ENCODE measurements at regions not wholly inside any gene's neighbourhood (a gene's known extent, or its start where the extent isn't known, plus 50 kb on each side); places are given as distances from the start of the nearest gene placed in this dataset.

GRCh38 chr13:106295971-106296370 lies 239.5 kb downstream of the EFNB2 start:
- Mint-ChIP-seq H3K27me3 (ENCODE audit: low read depth in 3 of 3) (peaks cover 0 to under 1% (median 0%) of the 10 kb centered on the region in 3 donors), H3K27ac (no peak overlapping the region), H3K36me3 (no peaks in the 10 kb centered on the region), H3K4me3 (no peak overlapping the region), H3K4me1 (peaks cover 3 to 4% of the 10 kb centered on the region in 2 donors), H3K9me3 (peaks cover 0 to 11% (median 3%) of the 10 kb centered on the region in 6 donors)
- no peak for DNase-seq

- H3K9me3 Mint-ChIP-seq = peaks cover 0 to 16% (median 1%) of the 10 kb centered on the region in 6 donors
- H3K4me3 Mint-ChIP-seq = no peak overlapping the region
- H3K27me3 Mint-ChIP-seq (ENCODE audit: low read depth in 3 of 3) = peaks cover 0 to 5% (median 0%) of the 10 kb centered on the region in 3 donors
- H3K27ac Mint-ChIP-seq = no peak overlapping the region
- no peak for DNase-seq
- no peaks in the 10 kb centered on the region for H3K4me1 Mint-ChIP-seq
- H3K36me3 Mint-ChIP-seq = no peaks in the 10 kb centered on the region
Observed at GRCh38 chr13:106291006-106291405, 244.5 kb downstream of the EFNB2 start.

GRCh38 chr13:106287351-106287750 lies 248.1 kb downstream of the EFNB2 start:
- no peak for DNase-seq
- peaks cover 0 to 6% (median 1%) of the 10 kb centered on the region in 6 donors for H3K9me3 Mint-ChIP-seq
- no peak overlapping the region for H3K4me3 Mint-ChIP-seq
- no peaks in the 10 kb centered on the region for H3K36me3 Mint-ChIP-seq
- H3K27ac Mint-ChIP-seq = no peak overlapping the region
- no peaks in the 10 kb centered on the region for H3K4me1 Mint-ChIP-seq
- H3K27me3 Mint-ChIP-seq (ENCODE audit: low read depth in 3 of 3) = peaks cover 0 to 5% (median 2%) of the 10 kb centered on the region in 3 donors

GRCh38 chr13:106286811-106287210 lies 248.7 kb downstream of the EFNB2 start:
- Mint-ChIP-seq H3K27me3 (ENCODE audit: low read depth in 3 of 3) (peaks cover 0 to 5% (median 2%) of the 10 kb centered on the region in 3 donors), H3K4me1 (no peaks in the 10 kb centered on the region), H3K9me3 (peaks cover 0 to 6% (median 1%) of the 10 kb centered on the region in 6 donors), H3K36me3 (no peaks in the 10 kb centered on the region), H3K27ac (no peak overlapping the region), H3K4me3 (no peak overlapping the region)
- no peak for DNase-seq

- Mint-ChIP-seq H3K9me3 (peaks cover 0 to 5% (median 2%) of the 10 kb centered on the region in 6 donors), H3K36me3 (peaks cover 0 to 3% (median 0%) of the 10 kb centered on the region in 3 donors), H3K27ac (no peak overlapping the region), H3K27me3 (ENCODE audit: low read depth in 3 of 3) (peaks cover 0 to 2% (median 0%) of the 10 kb centered on the region in 3 donors), H3K4me1 (no peaks in the 10 kb centered on the region), H3K4me3 (no peak overlapping the region)
- no peak for DNase-seq
Observed at GRCh38 chr13:106284358-106284757, 251.1 kb downstream of the EFNB2 start.

GRCh38 chr13:106281426-106281825 lies 254.0 kb downstream of the EFNB2 start:
- Mint-ChIP-seq H3K27me3 (ENCODE audit: low read depth in 3 of 3) (peaks cover 0 to 2% (median 0%) of the 10 kb centered on the region in 3 donors), H3K4me1 (no peaks in the 10 kb centered on the region), H3K36me3 (peaks cover 0 to 3% (median 0%) of the 10 kb centered on the region in 3 donors), H3K9me3 (peaks cover 0 to 4% (median 0%) of the 10 kb centered on the region in 6 donors), H3K4me3 (no peak overlapping the region), H3K27ac (no peak overlapping the region)
- no peak for DNase-seq

GRCh38 chr13:106277484-106278154 lies 257.8 kb downstream of the EFNB2 start:
- peaks cover 0 to 4% (median 0%) of the 10 kb centered on the region in 6 donors for H3K9me3 Mint-ChIP-seq
- H3K27me3 Mint-ChIP-seq (ENCODE audit: low read depth in 3 of 3) = peaks cover 0 to 3% (median 0%) of the 10 kb centered on the region in 3 donors
- H3K36me3 Mint-ChIP-seq = peaks cover 0 to 3% (median 0%) of the 10 kb centered on the region in 3 donors
- peaks cover 7 to 10% of the 10 kb centered on the region in 2 donors for H3K4me1 Mint-ChIP-seq
- no peak for DNase-seq
- H3K27ac Mint-ChIP-seq = no peak overlapping the region
- H3K4me3 Mint-ChIP-seq = no peak overlapping the region

GRCh38 chr13:106276876-106277275 lies 258.6 kb downstream of the EFNB2 start:
- Mint-ChIP-seq H3K27me3 (ENCODE audit: low read depth in 3 of 3) (peaks cover 0 to 3% (median 0%) of the 10 kb centered on the region in 3 donors), H3K9me3 (peaks cover 0 to 4% (median 0%) of the 10 kb centered on the region in 6 donors), H3K27ac (no peak overlapping the region), H3K4me3 (no peak overlapping the region), H3K4me1 (peaks cover 7 to 10% of the 10 kb centered on the region in 2 donors), H3K36me3 (peaks cover 0 to 3% (median 0%) of the 10 kb centered on the region in 3 donors)
- no peak for DNase-seq

GRCh38 chr13:106275446-106276032 lies 259.9 kb downstream of the EFNB2 start:
- Mint-ChIP-seq H3K4me1 (peaks cover 7 to 10% of the 10 kb centered on the region in 2 donors), H3K9me3 (peaks cover 0 to 3% (median 0%) of the 10 kb centered on the region in 6 donors), H3K4me3 (peak overlapping the region in 4 of 5 donors; percentile 0 to 68 (median 16))

GRCh38 chr13:106274551-106275203 lies 260.8 kb downstream of the EFNB2 start:
- Mint-ChIP-seq H3K9me3 (peaks cover 0 to 6% (median 0%) of the 10 kb centered on the region in 6 donors), H3K36me3 (no peaks in the 10 kb centered on the region), H3K4me1 (peaks cover 7 to 10% of the 10 kb centered on the region in 2 donors), H3K4me3 (no peak overlapping the region), H3K27ac (no peak overlapping the region), H3K27me3 (ENCODE audit: low read depth in 3 of 3) (peaks cover 2 to 3% (median 2%) of the 10 kb centered on the region in 3 donors)
- DNase-seq = no peak

More at GRCh38 chr13:106275446-106276032, 259.9 kb downstream of the EFNB2 start:
- H3K36me3 Mint-ChIP-seq = no peaks in the 10 kb centered on the region
- peak in 2 of 3 donors; percentile 0 to 13 for DNase-seq
- H3K27me3 Mint-ChIP-seq (ENCODE audit: low read depth in 3 of 3) = peaks cover 0 to 3% (median 2%) of the 10 kb centered on the region in 3 donors
- peak overlapping the region in 1 of 6 donors; percentile 1 for H3K27ac Mint-ChIP-seq

GRCh38 chr13:106263801-106264200 lies 271.7 kb downstream of the EFNB2 start:
- no peaks in the 10 kb centered on the region for H3K4me1 Mint-ChIP-seq
- H3K36me3 Mint-ChIP-seq = no peaks in the 10 kb centered on the region
- peaks cover 0 to 6% (median 2%) of the 10 kb centered on the region in 3 donors for H3K27me3 Mint-ChIP-seq (ENCODE audit: low read depth in 3 of 3)
- no peak overlapping the region for H3K27ac Mint-ChIP-seq
- H3K9me3 Mint-ChIP-seq = peaks cover 0 to 9% (median 6%) of the 10 kb centered on the region in 6 donors
- DNase-seq = no peak
- no peak overlapping the region for H3K4me3 Mint-ChIP-seq

GRCh38 chr13:106262886-106263285 lies 272.6 kb downstream of the EFNB2 start:
- peaks cover 0 to 6% (median 2%) of the 10 kb centered on the region in 3 donors for H3K27me3 Mint-ChIP-seq (ENCODE audit: low read depth in 3 of 3)
- H3K36me3 Mint-ChIP-seq = no peaks in the 10 kb centered on the region
- H3K27ac Mint-ChIP-seq = no peak overlapping the region
- H3K9me3 Mint-ChIP-seq = peaks cover 0 to 8% (median 5%) of the 10 kb centered on the region in 6 donors
- no peak for DNase-seq
- no peaks in the 10 kb centered on the region for H3K4me1 Mint-ChIP-seq
- no peak overlapping the region for H3K4me3 Mint-ChIP-seq

- DNase-seq = no peak
- H3K4me3 Mint-ChIP-seq = no peak overlapping the region
- peaks cover 0 to 8% (median 4%) of the 10 kb centered on the region in 6 donors for H3K9me3 Mint-ChIP-seq
- H3K27me3 Mint-ChIP-seq (ENCODE audit: low read depth in 3 of 3) = peaks cover 0 to 6% (median 0%) of the 10 kb centered on the region in 3 donors
- no peak overlapping the region for H3K27ac Mint-ChIP-seq
- no peaks in the 10 kb centered on the region for H3K36me3 Mint-ChIP-seq
- no peaks in the 10 kb centered on the region for H3K4me1 Mint-ChIP-seq
Observed at GRCh38 chr13:106261450-106261849, 274.0 kb downstream of the EFNB2 start.

GRCh38 chr13:106260352-106260751 lies 275.1 kb downstream of the EFNB2 start:
- peaks cover 0 to 8% (median 4%) of the 10 kb centered on the region in 6 donors for H3K9me3 Mint-ChIP-seq
- DNase-seq = no peak
- H3K4me3 Mint-ChIP-seq = no peak overlapping the region
- H3K27ac Mint-ChIP-seq = no peak overlapping the region
- H3K4me1 Mint-ChIP-seq = no peaks in the 10 kb centered on the region
- H3K36me3 Mint-ChIP-seq = no peaks in the 10 kb centered on the region
- H3K27me3 Mint-ChIP-seq (ENCODE audit: low read depth in 3 of 3) = peaks cover 0 to 7% (median 0%) of the 10 kb centered on the region in 3 donors
